ENCODE measurements at regions not wholly inside any gene's neighbourhood (a gene's known extent, or its start where the extent isn't known, plus 50 kb on each side); places are given as distances from the start of the nearest gene placed in this dataset.

GRCh38 chr2:204483608-204484081 is 61.6 kb upstream of the PARD3B start:
- DNase-seq (ENCODE audit: low read depth): no peak

GRCh38 chr2:204486321-204486720 is 59.0 kb upstream of the PARD3B start:
- DNase-seq (ENCODE audit: low read depth): no peak

- no peak for DNase-seq (ENCODE audit: low read depth)
Observed at GRCh38 chr2:204486805-204487204, 58.5 kb upstream of the PARD3B start.

- no peak for DNase-seq (ENCODE audit: low read depth)
Observed at GRCh38 chr2:204487447-204488229, 57.6 kb upstream of the PARD3B start.

GRCh38 chr2:204491528-204491927 is 53.7 kb upstream of the PARD3B start:
- no peak for DNase-seq (ENCODE audit: low read depth)

- DNase-seq (ENCODE audit: low read depth): no peak
Observed at GRCh38 chr2:204492417-204492816, 52.9 kb upstream of the PARD3B start.

GRCh38 chr2:204494681-204495080 is 50.6 kb upstream of the PARD3B start:
- no peak for DNase-seq (ENCODE audit: low read depth)

GRCh38 chr2:204495381-204495780 is 49.9 kb upstream of the PARD3B start:
- no peak for DNase-seq (ENCODE audit: low read depth)
